HG03571 (cell line): ENCODE measurements at regions not wholly inside any gene's neighbourhood (a gene's known extent, or its start where the extent isn't known, plus 50 kb on each side); places are given as distances from the start of the nearest gene placed in this dataset.

Experiments used
- ATAC-seq: cut with Tn5 transposase; IDR thresholded peaks from one replicate; pipeline ENCODE4 v1.9.1; 2021; ENCODE audit not compliant: unreplicated experiment

DNA sequence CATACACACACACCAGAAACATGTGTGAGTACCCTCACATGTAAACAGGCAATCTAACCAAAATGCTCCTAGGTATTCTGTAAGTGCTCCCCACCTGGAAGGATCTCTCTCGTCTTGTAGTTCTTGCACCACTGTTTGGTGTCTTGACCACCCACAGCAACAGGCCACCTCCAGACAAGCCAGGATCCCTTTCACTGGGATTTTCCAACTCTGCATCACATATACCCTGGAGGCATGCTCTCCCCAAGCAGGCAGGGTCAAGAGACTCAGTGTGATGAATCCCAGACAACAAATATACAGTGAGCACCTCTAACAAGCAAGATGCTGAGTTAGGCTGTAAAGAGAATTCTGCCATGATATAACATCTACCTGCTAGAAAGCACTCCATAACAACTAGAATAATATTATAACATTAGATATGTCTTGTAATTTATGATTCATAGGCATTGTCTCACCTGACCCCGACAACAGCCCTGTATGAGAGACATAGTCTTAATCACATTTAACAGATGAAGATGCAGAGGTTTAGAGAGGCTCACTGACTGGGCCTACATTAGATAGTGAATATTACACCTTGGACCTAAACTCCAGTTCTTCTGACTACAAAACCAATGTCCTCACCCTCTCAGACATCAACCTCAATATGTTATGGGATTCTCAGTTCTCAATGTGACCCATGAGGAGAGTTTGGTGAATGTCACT, 76.5 kb upstream of the BCL6 start:
- no peak for ATAC-seq

DNA sequence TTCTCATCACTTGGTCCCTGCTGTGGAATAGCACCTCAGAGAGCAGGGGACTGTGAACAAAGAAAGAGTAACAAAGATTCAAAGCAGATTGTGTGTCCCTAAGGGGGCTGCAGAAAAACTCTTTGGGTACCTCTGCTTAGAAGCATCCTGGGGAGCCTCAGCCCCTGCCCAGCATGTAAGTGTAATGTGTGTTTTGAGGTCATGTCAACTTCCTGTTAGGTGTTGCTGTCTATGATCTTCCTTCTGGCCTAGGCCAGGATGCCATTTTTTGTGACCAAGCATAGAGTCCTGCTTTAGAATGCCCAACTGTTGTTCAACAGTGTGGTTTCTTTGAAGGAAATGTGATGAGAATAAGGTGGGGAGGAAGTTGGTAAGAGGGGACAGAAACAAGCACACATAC, 77.1 kb upstream of the BCL6 start:
- ATAC-seq, result no peak

DNA sequence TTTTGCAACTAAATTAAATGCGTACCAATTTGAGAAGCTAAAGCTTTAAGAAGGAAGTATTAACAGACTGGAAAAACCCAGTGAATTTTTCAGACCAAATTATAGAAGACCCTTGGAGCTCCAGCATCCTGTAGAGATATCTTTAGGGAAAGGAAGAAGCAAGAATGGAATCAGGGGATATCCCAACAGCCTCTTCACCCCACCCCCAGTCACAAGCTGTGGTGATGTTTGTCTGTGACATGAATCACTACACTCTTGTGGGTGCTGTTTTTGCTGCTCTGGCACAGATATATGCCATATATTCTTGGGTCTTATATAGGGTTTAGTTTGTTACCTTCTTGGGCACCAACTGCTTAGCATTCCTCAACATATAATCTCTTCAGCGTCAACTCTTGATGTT, 78.5 kb upstream of the BCL6 start:
- ATAC-seq, result no peak

DNA sequence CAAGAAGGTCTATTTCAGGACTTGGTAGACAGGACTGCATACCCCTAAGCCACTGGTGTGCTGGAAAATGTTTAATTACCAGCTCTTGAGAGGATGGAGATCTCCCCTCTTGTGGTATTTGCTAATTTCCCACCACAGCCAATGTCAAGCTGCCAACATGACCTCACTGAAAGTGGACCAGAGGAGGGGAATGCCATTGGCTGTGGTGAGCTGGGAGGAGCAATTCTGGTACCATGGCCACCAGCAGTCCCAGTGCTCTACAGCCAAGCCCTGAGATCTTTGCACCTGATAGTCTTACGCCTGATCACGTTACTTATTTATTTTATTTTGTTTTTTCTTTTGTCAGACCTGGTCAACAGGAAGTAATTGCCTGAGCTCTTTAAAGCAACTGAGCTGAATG, 82.5 kb upstream of the BCL6 start:
- ATAC-seq, result no peak

DNA sequence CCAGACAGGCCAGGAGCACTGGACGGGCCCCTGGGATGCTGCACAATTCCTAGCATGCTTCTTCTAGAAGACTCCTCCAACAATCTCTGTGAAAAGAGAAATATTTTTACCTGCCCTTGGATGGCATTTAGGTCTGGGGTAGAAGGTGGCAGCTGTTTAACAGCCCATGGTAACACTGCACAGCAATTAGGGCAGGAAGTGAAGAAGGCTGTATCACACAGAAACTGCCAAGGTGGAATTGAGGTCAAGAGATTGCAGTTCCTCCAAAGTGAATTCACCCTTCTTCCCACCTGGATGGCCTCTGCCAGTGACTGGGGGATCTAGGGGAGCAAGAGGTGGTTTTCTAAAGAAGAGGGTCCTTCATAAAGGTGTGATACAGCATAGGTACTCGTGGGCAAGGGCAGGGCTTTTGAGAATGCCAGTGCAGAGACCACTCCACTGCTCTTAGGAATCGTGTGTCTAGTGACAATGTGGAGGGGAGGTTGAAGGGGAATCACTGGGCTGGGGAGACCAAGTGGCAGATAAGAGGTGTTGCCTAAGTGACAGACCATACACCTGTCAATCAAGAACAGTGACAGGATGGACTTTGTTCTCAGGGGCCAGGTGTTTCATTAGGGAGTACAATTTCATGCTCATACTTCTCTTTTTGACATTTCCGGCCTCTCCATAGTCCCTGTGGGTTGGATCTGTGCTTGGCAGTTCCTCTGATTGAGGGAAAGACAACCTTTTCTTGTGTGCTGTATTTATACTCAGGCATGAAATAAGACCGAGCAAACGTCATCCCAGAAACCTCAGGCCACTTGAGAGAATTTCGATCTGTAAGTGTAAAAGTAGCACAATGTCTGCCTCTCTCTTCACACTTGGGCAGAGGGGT, 83.5 kb upstream of the BCL6 start:
- ATAC-seq, result no peak

DNA sequence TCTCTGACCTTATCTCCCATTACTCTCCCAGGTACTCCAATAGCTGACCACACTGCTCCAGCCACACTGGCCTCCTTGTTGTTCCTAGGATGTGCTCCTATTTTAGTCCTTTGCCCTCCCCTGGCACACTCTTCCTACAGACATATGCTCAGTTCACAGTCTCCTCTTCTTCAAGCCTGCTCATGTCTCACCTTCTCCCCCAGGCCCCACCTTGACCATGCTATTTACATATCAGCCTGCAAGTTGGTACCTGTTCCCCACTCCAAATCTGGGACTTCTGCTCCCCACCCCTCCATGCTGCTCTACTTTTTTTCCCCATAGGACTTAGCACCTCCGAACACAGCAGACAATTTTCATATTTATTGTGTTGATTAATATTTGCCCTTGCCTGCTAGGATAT, 84.9 kb upstream of the BCL6 start:
- ATAC-seq, result no peak

DNA sequence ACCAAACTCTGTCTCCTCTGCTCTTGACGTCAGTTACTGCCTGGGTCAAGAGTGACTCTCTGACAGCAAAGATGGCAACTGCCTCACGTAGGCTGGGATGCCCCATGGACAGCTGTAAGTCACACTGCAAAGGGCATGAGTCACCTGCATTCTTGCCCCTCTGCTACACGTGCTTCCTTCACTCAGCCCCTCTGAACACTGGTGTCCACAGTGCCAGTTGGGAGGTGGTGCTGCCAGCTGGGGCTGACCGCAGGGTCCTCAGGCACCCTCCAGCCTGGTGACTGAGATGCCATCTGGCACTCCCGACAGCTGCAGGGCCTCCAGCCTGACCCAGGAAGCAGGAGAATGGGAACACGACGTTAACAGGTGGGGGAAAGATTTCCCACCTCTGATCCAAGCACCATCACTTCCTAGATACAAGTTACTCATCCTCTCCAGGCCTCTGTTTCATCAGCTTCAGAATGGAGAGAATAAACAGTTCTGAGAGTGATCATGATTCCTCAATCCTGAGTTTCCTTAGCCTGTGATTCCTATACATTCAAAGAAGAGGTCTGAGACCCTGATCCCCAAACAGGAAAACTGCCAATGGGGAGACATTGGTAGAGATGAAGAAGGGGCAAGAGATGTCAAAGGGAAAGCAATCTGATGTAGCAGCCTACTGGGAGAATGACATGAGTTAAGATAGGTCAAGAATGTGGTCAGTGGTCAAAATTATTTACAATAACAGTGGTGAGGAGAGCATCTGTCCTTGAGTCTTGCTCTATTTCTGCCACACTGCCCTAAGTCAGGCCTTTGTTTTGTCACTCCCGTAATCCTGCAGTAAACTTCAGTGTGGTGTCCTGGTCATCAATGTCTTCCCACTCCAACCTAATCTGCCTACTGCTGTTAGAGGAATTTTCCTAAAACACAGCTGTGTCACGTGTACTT, 86.1 kb upstream of the BCL6 start:
- ATAC-seq, result no peak

DNA sequence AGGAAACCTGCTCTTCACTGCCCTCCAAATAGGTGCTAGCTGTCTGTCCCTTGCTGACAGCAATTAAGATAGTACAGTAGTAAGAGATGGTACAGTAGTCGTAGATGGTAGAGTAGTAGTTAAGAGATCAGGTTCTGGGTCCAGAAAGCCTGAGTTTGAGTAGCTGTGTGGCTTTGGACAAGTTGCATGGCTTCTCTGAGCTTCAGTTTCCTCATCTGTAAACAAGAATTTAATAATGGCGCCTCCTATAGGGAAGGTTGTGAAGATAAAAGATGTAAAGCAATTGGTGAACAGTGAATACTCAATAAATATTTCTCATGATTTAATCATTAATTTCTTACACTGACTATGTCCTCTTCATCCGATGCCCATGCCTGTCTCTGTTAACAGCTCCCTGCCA, 86.9 kb upstream of the BCL6 start:
- ATAC-seq, result no peak

DNA sequence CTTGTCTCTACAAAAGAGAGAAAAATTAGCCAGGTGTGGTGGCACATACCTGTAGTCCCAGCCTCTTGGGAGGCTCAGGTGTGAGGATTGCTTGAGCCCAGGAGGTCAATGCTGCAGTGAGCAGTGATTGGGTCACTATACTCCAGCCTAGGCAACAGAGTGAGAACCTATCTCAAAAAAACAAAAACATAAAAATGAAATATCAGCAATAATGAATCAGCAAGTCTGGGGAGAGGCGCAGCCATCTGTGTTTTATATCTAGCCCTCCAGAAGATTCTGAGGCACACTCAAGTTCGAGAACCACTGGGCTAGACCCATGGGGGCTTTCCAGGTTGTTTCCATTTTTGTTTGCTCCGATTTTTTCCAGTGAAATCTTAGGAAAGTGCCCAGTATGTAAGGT, 88.1 kb upstream of the BCL6 start:
- no peak for ATAC-seq

DNA sequence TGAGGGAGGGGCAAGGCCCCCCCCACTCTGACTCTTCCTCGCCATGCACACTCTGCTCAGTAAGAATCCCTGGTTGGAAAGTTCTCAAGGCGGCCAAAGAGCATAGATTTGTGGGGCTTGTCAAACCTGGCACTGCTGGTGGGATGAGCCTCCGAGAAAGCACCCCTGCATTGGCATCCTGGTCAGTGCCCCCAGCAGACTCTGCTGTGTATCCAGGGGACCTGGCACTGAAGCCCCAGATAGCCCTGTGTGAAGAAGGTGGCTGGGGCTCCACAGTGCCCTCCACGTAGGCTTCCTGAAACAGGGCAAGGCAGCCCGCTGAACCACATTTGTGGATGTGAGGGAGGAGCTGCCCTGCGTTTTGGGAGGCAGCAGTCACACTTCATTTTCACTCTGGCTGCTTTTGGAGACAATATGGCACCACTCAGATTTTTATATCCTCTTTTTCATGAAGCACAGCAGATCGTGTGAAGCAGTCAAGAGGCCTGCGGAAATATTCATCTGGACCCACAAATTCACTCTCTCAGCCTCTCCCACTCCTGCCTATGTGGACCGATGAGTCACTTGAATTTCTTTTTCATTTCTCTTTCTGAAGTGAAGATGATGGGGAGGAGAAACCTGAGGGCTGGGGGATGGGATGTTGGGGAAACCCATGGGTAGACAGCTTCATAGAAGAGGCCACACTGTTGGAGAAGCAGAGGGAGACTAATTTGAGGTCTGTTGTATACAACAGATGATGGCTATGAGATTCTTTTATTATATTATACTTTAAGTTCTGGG, 88.7 kb upstream of the BCL6 start:
- ATAC-seq, result no peak

DNA sequence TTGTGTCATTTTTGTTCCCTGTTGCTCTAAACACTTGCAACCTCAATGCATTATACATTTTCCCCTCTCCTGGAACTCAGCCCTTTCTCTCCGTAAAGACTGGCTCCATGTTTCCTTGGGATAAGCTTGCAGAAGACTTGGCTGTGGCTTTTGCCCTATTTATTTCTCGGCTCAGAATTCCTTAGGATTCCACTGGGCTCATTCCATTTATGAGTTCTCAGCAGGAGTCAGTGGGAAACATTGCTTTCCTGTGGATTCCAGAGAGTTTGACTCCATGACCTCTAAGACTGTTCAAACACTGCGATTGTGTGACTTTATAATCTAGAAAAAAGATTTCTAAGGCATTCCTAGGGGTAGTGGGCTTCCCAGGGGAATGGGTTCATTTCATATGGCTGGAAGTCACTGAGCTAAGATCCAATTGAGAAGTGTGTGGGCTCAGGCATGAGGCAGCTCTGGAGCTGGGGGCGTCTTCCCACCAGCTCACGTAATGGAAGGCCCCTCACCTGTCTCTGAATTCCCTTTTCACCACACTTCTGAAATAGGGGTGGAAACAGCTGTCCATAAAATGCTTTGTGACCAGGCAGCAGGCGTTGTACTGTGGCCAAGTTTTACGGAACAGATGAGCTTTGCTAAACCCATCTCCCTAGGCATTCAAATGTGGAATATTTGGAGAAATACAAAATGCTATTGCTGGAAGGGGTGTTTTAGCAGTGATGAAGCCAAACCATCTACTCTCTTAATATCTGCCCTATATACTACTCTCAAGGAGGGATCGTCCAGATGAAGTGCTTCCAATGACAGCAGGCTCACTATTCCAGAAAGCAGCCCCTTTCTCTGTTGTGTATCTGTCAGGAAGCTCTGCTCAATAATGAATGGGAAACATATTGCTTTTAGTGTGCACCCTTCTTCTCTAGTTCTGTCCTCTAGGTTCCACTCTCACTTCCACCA, 91.8 kb upstream of the BCL6 start:
- no peak for ATAC-seq

DNA sequence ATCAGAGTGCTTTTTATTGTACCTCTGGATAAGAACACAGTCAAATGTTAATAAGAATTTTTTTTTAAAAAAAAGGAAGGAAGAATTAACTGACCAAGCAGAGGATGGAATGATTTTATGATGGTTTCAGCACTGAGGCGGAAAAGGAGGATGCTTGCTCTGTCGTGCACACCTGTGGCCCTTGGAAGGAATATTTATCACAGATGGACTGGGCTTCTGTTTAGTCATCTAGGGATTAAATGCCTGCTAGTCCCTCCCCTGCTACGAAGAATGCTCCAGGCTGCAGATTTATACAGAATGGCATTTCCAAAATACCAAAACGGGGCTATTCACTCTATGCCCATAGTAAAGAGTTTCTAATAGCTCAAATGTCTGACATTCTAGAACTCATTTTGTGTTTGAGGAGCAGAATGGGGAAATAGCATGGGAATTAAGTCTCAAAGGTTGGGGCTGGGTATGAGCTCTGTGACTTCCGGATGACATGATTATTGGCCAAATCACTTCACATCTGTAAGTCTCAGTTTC, 92.8 kb upstream of the BCL6 start:
- no peak for ATAC-seq

DNA sequence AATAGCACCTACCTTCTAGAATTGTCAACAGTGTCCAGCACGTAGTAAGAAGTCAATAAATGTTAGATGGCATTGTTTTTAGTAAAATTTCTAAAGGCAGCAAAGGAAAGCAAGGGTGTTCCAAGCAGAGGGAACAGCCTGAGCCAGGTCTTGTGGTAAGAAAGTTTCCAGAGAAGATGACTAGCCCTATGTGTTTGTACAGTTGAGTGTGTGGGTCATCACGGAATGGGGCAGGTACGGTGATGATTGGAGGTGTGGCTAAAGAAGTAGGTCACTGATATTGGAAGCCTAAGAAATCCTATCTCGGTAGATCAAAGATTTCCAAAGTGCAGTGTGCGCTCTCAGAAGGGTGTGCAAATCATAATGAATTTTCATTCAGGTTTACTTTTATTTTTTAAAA, 94.2 kb upstream of the BCL6 start:
- ATAC-seq, result no peak

DNA sequence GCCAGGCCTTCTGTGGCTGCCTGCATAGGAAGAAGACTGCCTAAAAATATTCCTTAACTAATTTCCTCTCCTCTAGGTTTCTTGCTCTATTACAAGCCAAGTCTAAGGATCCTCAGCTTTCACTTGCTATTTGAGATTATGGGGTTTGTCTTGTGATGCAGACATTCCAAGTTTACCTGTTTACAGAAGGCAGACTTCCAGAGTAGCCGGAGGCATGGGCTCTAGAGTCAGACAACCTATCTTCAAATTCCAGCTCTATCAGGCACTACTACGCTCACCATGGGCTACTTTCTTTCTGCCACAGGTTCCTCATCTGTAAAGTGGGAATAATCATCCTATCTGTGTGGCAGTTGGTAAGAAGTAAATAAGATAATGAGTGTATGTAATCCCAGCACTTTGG, 95.6 kb upstream of the BCL6 start:
- no peak for ATAC-seq

DNA sequence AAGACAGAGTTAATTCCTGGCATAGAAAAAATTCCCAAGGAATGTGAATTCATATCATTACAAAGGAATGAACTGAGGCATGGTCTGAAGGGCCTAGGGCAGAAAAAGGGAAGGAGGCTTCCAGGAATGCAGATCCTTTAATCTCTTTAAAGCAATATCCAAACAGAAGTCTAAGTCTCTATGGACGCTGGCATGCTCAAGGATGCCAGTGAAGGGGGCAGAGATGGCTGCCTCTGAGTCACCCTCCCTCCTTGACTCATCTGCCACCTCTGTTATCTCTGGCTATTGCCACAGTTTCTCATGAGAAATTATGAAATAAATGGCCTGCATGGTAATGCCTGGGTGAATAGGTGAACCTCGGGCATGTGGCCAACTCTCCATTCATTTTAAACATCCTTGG, 96.3 kb upstream of the BCL6 start:
- no peak for ATAC-seq

DNA sequence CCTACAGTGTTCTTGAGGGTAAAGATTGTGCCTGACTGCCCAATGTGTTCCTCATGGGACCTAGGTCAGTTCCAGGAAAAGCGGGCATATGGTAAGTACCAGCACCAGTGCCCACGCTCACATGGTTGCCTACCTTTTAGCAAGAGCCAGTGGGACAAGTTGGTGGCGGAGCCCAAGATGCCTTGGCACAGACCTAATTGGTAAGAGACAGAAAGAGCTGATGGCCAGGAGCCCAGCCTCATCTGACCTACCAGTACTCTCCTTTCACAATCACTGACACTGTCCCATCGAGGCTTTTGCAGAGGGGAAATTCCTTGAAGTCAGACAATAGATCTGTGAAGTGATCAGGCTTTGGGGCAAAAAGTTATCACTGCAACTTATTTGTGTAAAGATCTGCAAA, 98.4 kb upstream of the BCL6 start:
- no peak for ATAC-seq

DNA sequence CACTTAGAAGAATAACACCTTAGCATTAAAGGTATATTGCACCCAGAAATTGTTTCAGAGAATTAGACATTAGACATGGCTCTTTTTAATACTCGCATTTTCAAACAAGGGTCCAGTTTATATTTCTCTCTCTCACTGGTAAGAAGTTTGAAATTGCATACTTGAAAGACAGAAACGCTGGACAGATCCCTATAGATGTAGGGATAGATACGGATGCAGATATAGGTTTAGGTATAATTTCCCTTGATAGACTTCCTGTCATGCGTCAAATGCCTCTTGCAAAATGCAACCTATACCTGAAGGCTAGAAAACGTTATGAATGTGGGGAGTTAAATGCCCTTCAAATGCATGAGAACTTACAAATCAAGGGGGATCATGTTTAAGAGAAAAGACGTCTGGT, 99.4 kb upstream of the BCL6 start:
- ATAC-seq, result no peak

DNA sequence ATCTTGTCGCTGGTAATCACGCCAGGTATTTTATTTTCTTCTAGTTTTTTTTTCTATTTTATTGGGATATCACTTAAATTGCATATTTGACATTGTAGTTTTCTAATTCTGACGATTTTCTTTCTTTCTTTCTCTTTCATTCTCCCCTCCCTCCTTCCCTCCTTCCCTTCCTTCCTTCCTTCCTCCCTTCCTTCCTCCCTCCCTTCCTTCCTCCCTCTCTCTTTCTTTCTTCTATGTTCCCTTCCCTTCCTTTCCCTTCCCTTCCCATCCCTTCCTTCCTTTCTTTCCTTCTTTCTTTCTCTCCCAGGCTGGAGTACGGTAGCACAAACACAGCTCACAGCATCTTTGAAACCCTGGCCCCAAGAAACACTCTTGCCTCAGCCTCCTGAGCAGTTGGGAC, 100.6 kb upstream of the BCL6 start:
- ATAC-seq, result no peak

DNA sequence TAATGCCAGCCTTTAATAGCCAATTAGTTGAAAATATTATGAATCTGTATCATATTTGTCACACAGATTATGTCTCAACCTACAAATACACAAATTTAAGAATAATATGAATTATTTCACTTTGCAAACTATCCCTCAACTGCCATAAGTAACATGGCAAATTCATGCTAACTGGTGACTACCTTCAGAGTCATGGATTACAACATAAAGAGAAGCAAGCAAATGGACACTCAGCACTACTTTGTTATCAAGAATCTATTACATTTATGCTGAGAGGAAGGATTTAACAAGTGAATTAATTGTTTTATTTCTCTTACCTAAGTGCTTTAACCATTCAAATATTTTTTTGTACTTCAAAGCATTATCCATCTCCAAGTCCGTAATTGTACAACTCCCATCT, 103.1 kb upstream of the BCL6 start:
- ATAC-seq, result no peak
